Neuronal stem cell (in vitro differentiated cells): ENCODE measurements at regions not wholly inside any gene's neighbourhood (a gene's known extent, or its start where the extent isn't known, plus 50 kb on each side); places are given as distances from the start of the nearest gene placed in this dataset.
"Not testable (repeated sequence)": the region's sequence is repeated elsewhere in the genome, so short reads cannot be mapped to it uniquely, and the experiment has no call there.

Experiments used
- DNase-seq: peaks from one replicate; pipeline ENCODE4 v3.0.0-alpha.2; 2013; ENCODE audit warnings: low spot score
- H2AFZ ChIP-seq: one replicate; pipeline ENCODE4 v1.6.1; 2013; ENCODE audit warnings: mild to moderate bottlenecking, low read length, inconsistent platforms
- H2AK5ac ChIP-seq: 2 replicates; pipeline ENCODE4 v1.6.1; 2013; ENCODE audit warnings: low read depth, mild to moderate bottlenecking, inconsistent platforms, low read length, moderate library complexity, mixed read lengths
- H2BK120ac ChIP-seq: 2 replicates; pipeline ENCODE4 v1.6.1; 2013; ENCODE audit warnings: low read depth, mild to moderate bottlenecking, inconsistent platforms, low read length, moderate library complexity, mixed read lengths
- H2BK12ac ChIP-seq: one replicate; pipeline ENCODE4 v1.6.1; 2013; ENCODE audit warnings: low read length, inconsistent platforms
- H2BK15ac ChIP-seq: 2 replicates; pipeline ENCODE4 v1.6.1; 2013; ENCODE audit warnings: mild to moderate bottlenecking, low read length, inconsistent platforms, mixed read lengths
- H2BK5ac ChIP-seq: one replicate; pipeline ENCODE4 v1.6.1; 2013; ENCODE audit warnings: inconsistent platforms, mild to moderate bottlenecking, low read length, moderate library complexity
- H3K14ac ChIP-seq: one replicate; pipeline ENCODE4 v1.6.1; 2013; ENCODE audit warnings: low read length, inconsistent platforms
- H3K18ac ChIP-seq: 2 replicates; pipeline ENCODE4 v1.6.1; 2013; ENCODE audit warnings: low read length, inconsistent platforms
- H3K23ac ChIP-seq: 2 replicates; pipeline ENCODE4 v1.6.1; 2013; ENCODE audit warnings: low read depth, mild to moderate bottlenecking, mixed read lengths, low read length, inconsistent platforms; ENCODE audit not compliant: poor library complexity
- H3K27ac ChIP-seq: replicated peaks from 3 replicates; pipeline ENCODE4 v1.5.1; 2013; ENCODE audit warnings: low read length, inconsistent platforms
- H3K27me3 ChIP-seq, 3 experiments: 2 replicates each; pipeline ENCODE4 v1.6.1; 2013; ENCODE audit warnings: low read length in 3 of 3, mild to moderate bottlenecking in 2 of 3, inconsistent platforms in 1 of 3, low read depth in 1 of 3, mixed read lengths in 1 of 3, moderate library complexity in 1 of 3; ENCODE audit not compliant: control insufficient read depth in 3 of 3, insufficient read depth in 3 of 3
- H3K36me3 ChIP-seq, 2 donors: replicated peaks in 1 of 2; 2 replicates each; pipeline ENCODE4 v1.6.1; 2013; ENCODE audit warnings: low read length in 2 of 2; ENCODE audit not compliant: control insufficient read depth in 2 of 2, insufficient read depth in 2 of 2
- H3K4ac ChIP-seq: 2 replicates; pipeline ENCODE4 v1.6.1; 2013; ENCODE audit warnings: inconsistent platforms, mild to moderate bottlenecking, low read length, moderate library complexity
- H3K4me1 ChIP-seq, 2 donors: 1 replicate in 1 of 2; 2 replicates in 1 of 2; pipeline ENCODE4 v1.6.1; 2013; ENCODE audit warnings: low read length in 2 of 2, low read depth in 1 of 2; ENCODE audit not compliant: control insufficient read depth in 2 of 2, insufficient read depth in 1 of 2
- H3K4me2 ChIP-seq: one replicate; pipeline ENCODE4 v1.6.1; 2013; ENCODE audit warnings: mild to moderate bottlenecking, low read length, inconsistent platforms; ENCODE audit not compliant: insufficient read depth, poor library complexity, severe bottlenecking
- H3K4me3 ChIP-seq, 2 donors: 2 replicates each; pipeline ENCODE4 v1.5.1; 2013; ENCODE audit warnings: low read length in 2 of 2, mild to moderate bottlenecking in 2 of 2, inconsistent platforms in 1 of 2, moderate library complexity in 1 of 2
- H3K79me1 ChIP-seq: one replicate; pipeline ENCODE4 v1.6.1; 2013; ENCODE audit warnings: low read depth, mild to moderate bottlenecking, inconsistent platforms, low read length, moderate library complexity
- H3K9ac ChIP-seq: one replicate; pipeline ENCODE4 v1.6.1; 2013; ENCODE audit warnings: mild to moderate bottlenecking, low read depth, low read length, inconsistent platforms; ENCODE audit not compliant: poor library complexity
- H3K9me3 ChIP-seq, 2 donors: replicated peaks in 1 of 2; 2 replicates each; pipeline versions ENCODE3 to v1.6.1; 2013; ENCODE audit warnings: low read length in 2 of 2, mild to moderate bottlenecking in 2 of 2, inconsistent platforms in 1 of 2, low read depth in 1 of 2, mixed read lengths in 1 of 2, moderate library complexity in 1 of 2; ENCODE audit not compliant: control insufficient read depth in 2 of 2, insufficient read depth in 1 of 2
- H4K8ac ChIP-seq: one replicate; pipeline ENCODE4 v1.6.1; 2013; ENCODE audit warnings: low read depth, mild to moderate bottlenecking, inconsistent platforms, low read length, moderate library complexity
- H4K91ac ChIP-seq: one replicate; pipeline ENCODE4 v1.6.1; 2013; ENCODE audit warnings: low read length, low read depth, mild to moderate bottlenecking, inconsistent platforms; ENCODE audit not compliant: poor library complexity
- WGBS, 2 donors: extraction: QIAGEN DNeasy Blood & Tissue Kit; methylation state at CpG; one replicate each; pipeline ENCODE4 v1.1.7; 2013; ENCODE audit warnings: missing lambda C conversion rate in 2 of 2, mixed read lengths in 1 of 2; ENCODE audit not compliant: insufficient read length in 2 of 2, insufficient replicate concordance in 1 of 2; ENCODE audit errors: extremely low coverage in 2 of 2; 5-methylcytosine and 5-hydroxymethylcytosine counted together

DNA sequence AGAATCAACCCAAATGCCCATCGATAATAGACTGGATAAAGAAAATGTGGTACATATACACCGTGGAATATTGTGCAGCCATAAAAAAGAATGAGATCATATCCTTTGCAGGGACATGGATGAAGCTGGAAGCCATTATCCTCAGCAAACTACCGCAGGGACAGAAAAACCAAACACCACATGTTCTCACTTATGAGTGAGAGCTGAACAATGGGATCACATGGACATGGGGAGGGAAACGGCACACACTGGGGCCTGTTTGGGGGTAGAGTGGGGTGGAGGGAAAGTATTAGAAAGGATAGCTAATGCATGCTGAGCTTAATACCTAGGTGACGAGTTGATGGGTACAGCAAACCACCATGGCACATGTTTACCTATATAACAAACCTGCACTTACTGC, 217.5 kb downstream of the TOMM20 start:
- H3K9me3 ChIP-seq, H2AFZ ChIP-seq, H3K23ac ChIP-seq, H2BK5ac ChIP-seq, H3K4ac ChIP-seq, H3K36me3 ChIP-seq, H2AK5ac ChIP-seq, H3K79me1 ChIP-seq, H2BK12ac ChIP-seq, H3K9ac ChIP-seq, H3K27ac ChIP-seq, H3K18ac ChIP-seq, H4K8ac ChIP-seq, H3K4me3 ChIP-seq, H3K14ac ChIP-seq, H3K4me2 ChIP-seq, H2BK120ac ChIP-seq, H3K27me3 ChIP-seq, H4K91ac ChIP-seq, H2BK15ac ChIP-seq, DNase-seq: not testable (repeated sequence)
- H3K4me1 ChIP-seq, result peaks cover 14 to 19% of the 10 kb centered on the region in 2 donors
- no CpG with 5 or more reads among the region's 5 CpGs for WGBS, 2 donors

- no peak overlapping the region for H2BK5ac ChIP-seq
- H3K9me3 ChIP-seq, result no peaks in the 10 kb centered on the region
- H3K27ac ChIP-seq, result no peak overlapping the region
Measured at GRCh38 chr1:234909851-234910250, 218.8 kb downstream of the TOMM20 start.

DNA sequence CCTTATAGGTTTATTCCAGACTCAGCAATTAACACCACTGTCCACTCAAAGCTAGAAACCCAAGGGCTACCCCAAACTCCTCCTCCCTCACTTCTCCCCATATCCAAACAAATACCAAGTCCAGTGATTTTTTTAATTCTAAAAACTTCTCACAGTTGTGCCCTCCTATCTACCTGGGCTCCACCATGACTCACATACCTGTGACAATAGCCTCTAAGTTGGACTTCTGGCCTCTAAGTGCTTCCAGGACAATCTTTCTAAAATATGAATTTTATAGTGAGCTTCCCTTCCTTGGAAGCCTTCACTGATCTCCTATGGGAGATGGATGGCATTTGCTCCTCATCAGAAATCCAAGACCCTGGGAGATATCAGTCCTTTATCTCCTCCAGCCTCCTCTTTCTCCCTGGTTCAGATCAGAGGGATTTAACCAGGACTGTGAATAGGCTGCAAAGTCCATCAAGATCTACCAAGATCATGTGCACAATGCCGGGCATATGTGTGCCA, 219.3 kb downstream of the TOMM20 start:
- Histone ChIP-seq H2BK15ac (no peak overlapping the region), H3K27ac (no peak overlapping the region), H3K9me3 (no peaks in the 10 kb centered on the region), H3K4me3 (no peak overlapping the region), H3K4me1 (peaks cover 14 to 18% of the 10 kb centered on the region in 2 donors), H2BK120ac (no peak overlapping the region), H3K4ac (no peak overlapping the region), H2AFZ (no peak overlapping the region), H3K4me2 (no peak overlapping the region), H2BK5ac (no peak overlapping the region), H3K18ac (no peak overlapping the region), H3K79me1 (no peaks in the 10 kb centered on the region), H3K36me3 (no peaks in the 10 kb centered on the region), H2AK5ac (no peak overlapping the region), H4K8ac (no peak overlapping the region), H3K23ac (no peak overlapping the region), H3K27me3 (no peaks in the 10 kb centered on the region), H3K14ac (no peak overlapping the region), H4K91ac (no peak overlapping the region), H3K9ac (no peak overlapping the region), H2BK12ac (no peak overlapping the region)
- WGBS, 2 donors, result no CpG with 5 or more reads among the region's 1 CpG
- no peak for DNase-seq

More at GRCh38 chr1:234909851-234910250, 218.8 kb downstream of the TOMM20 start:
- Histone ChIP-seq H3K14ac (no peak overlapping the region), H3K4me3 (no peak overlapping the region), H3K27me3 (no peaks in the 10 kb centered on the region), H3K79me1 (no peaks in the 10 kb centered on the region), H3K4ac (no peak overlapping the region), H3K9ac (no peak overlapping the region), H2BK120ac (no peak overlapping the region), H3K23ac (no peak overlapping the region), H2BK15ac (no peak overlapping the region), H3K4me1 (peaks cover 14 to 18% of the 10 kb centered on the region in 2 donors), H2BK12ac (no peak overlapping the region), H3K18ac (no peak overlapping the region), H3K4me2 (no peak overlapping the region), H3K36me3 (no peaks in the 10 kb centered on the region), H4K8ac (no peak overlapping the region), H4K91ac (no peak overlapping the region), H2AFZ (no peak overlapping the region), H2AK5ac (no peak overlapping the region)
- WGBS, 2 donors, result no CpG with 5 or more reads among the region's 4 CpGs
- DNase-seq, result no peak

DNA sequence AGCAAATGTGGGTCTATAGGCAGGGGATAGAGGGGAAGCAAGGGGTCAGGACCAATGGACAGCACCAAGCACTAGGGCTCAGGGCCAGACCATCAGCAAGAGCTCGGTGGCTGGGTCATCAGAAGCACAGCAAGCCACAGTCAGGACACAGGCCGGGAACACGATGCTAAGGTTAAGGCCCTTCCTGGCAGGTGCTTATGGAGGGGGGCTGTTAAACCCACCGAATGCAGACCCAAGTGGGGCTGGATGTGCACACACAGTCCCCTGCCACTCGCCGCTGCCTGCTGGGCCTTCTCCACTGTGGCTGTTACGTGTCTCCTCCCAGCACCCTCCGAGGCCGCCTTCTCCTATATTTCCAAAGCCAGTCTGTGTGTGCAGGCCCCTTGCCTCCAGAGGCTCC, 220.1 kb downstream of the TOMM20 start:
- Histone ChIP-seq H3K4me1 (peaks cover 12 to 14% of the 10 kb centered on the region in 2 donors), H2AK5ac (peak overlapping the region; percentile 6), H2AFZ (peak overlapping the region; percentile 13), H3K23ac (peak overlapping the region; percentile 56), H3K4me3 (no peak overlapping the region), H3K18ac (peak overlapping the region; percentile 87), H4K91ac (no peak overlapping the region), H2BK120ac (no peak overlapping the region), H2BK12ac (peak overlapping the region; percentile 24), H4K8ac (no peak overlapping the region), H3K14ac (peak overlapping the region; percentile 91), H2BK5ac (no peak overlapping the region), H2BK15ac (peak overlapping the region; percentile 64), H3K9me3 (no peaks in the 10 kb centered on the region), H3K4me2 (no peak overlapping the region), H3K9ac (no peak overlapping the region), H3K4ac (no peak overlapping the region), H3K79me1 (no peaks in the 10 kb centered on the region), H3K27ac (no peak overlapping the region), H3K27me3 (no peaks in the 10 kb centered on the region), H3K36me3 (no peaks in the 10 kb centered on the region)
- DNase-seq, result no peak
- WGBS, 2 donors, result no CpG with 5 or more reads among the region's 9 CpGs
